ENCODE measurements at regions not wholly inside any gene's neighbourhood (a gene's known extent, or its start where the extent isn't known, plus 50 kb on each side); places are given as distances from the start of the nearest gene placed in this dataset.

- intact Hi-C loops (cut with micrococcal nuclease), result no loop called here
- CTCF ChIA-PET, result interaction anchor here (1.4 kb wide), 1 partner anchor 16 kb away, joined by 4 read pairs; no protein-coding TSS in a partner anchor
- Histone ChIP-seq H3K27me3 (ENCODE audit: control insufficient read depth in 2 of 2, insufficient read depth in 2 of 2, low read length in 2 of 2) (no peaks in the 10 kb centered on the region), H3K9me1 (replicated peaks; ENCODE audit: control insufficient read depth, extremely low read depth, insufficient read depth, low read length) (no peaks in the 10 kb centered on the region), H4K20me1 (replicated peaks; ENCODE audit: control insufficient read depth, extremely low read depth, insufficient read depth, low read length) (no peaks in the 10 kb centered on the region), H3K79me2 (ENCODE audit: control insufficient read depth, insufficient read depth, low read length) (no peaks in the 10 kb centered on the region), H3K9me3 (replicated peaks; ENCODE audit: control insufficient read depth, insufficient read depth, low read length) (no peaks in the 10 kb centered on the region), H3K9ac (replicated peaks; ENCODE audit: extremely low read depth, insufficient read depth, low read length) (no peak overlapping the region), H3K4me3 (replicated peaks in 1 of 3; ENCODE audit: insufficient read depth in 1 of 3, low read depth in 1 of 3, low read length in 3 of 3) (no peak overlapping the region), H3K36me3 (ENCODE audit: control insufficient read depth in 2 of 2, extremely low read depth in 1 of 2, insufficient read depth in 2 of 2, low read length in 2 of 2) (no peaks in the 10 kb centered on the region), H3K27ac (ENCODE audit: insufficient read depth, low read depth, low read length) (no peak overlapping the region), H2AFZ (ENCODE audit: low read depth, low read length) (no peak overlapping the region), H3K4me1 (ENCODE audit: control insufficient read depth, extremely low read depth, insufficient read depth, low read length) (no peaks in the 10 kb centered on the region), H3K4me2 (ENCODE audit: insufficient read depth, low read length) (no peak overlapping the region)
- no peak for FAIRE-seq
- dilution Hi-C loops (cut with MboI; ENCODE audit: extremely low pct_ligation_motif_present, low sequenced_read_pairs), result no loop called here
- TF ChIP-seq GATA2 (IDR thresholded peaks at IDR 0.05; ENCODE audit: insufficient read depth, insufficient read length, low read depth, low read length), result no peak
- TF ChIP-seq MAX (IDR thresholded peaks at IDR 0.05; ENCODE audit: insufficient read depth, insufficient read length), result no peak
- POLR2A ChIA-PET, result no interaction called here
- no TSS peak for BruUV-seq (replicated peaks)
- DNase-seq (ENCODE audit: low read depth, low spot score), result no peak
Measured at GRCh38 chr4:85165808-85166207, 199.3 kb upstream of the WDFY3 start.

GRCh38 chr4:85166318-85166717 lies 199.8 kb upstream of the WDFY3 start:
- TF ChIP-seq MYC (IDR thresholded peaks at IDR 0.05; ENCODE audit: low read depth, low read length), result no peak
- TF ChIP-seq EZH2 (IDR thresholded peaks at IDR 0.05; ENCODE audit: borderline replicate concordance, low read depth, low read length, severe bottlenecking), result no peak
- no peak for TF ChIP-seq MAX (IDR thresholded peaks at IDR 0.05; ENCODE audit: insufficient read depth, insufficient read length)
- TF ChIP-seq CTCF (IDR thresholded peaks at IDR 0.05; ENCODE audit: extremely low read depth in 1 of 2, insufficient read depth in 1 of 2, low read depth in 1 of 2, low read length in 2 of 2), result no peak
- no peak for TF ChIP-seq JUN (IDR thresholded peaks at IDR 0.05; ENCODE audit: borderline replicate concordance, insufficient read depth, insufficient read length, low read depth)
- no peak for TF ChIP-seq FOS (IDR thresholded peaks at IDR 0.05; ENCODE audit: borderline replicate concordance, insufficient read depth, low read length)
- TF ChIP-seq GATA2 (IDR thresholded peaks at IDR 0.05; ENCODE audit: insufficient read depth, insufficient read length, low read depth, low read length), result no peak
- no peak for TF ChIP-seq POLR2A (IDR thresholded peaks at IDR 0.05; ENCODE audit: low read depth, low read length)
- no peaks in the 10 kb centered on the region for H3K36me3 ChIP-seq (ENCODE audit: control insufficient read depth in 2 of 2, extremely low read depth in 1 of 2, insufficient read depth in 2 of 2, low read length in 2 of 2)
- H3K27ac ChIP-seq (ENCODE audit: insufficient read depth, low read depth, low read length), result no peak overlapping the region
- H3K4me1 ChIP-seq (ENCODE audit: control insufficient read depth, extremely low read depth, insufficient read depth, low read length), result no peaks in the 10 kb centered on the region
- CTCF ChIA-PET, result interaction anchor here (1.4 kb wide), 1 partner anchor 17 kb away, joined by 4 read pairs; no protein-coding TSS in a partner anchor
- dilution Hi-C loops (cut with MboI; ENCODE audit: extremely low pct_ligation_motif_present, low sequenced_read_pairs), result no loop called here
- no peaks in the 10 kb centered on the region for H3K9me1 ChIP-seq (replicated peaks; ENCODE audit: control insufficient read depth, extremely low read depth, insufficient read depth, low read length)
- no peak for DNase-seq (ENCODE audit: low read depth, low spot score)
- POLR2A ChIA-PET, result no interaction called here
- no peak overlapping the region for H3K4me3 ChIP-seq (replicated peaks in 1 of 3; ENCODE audit: insufficient read depth in 1 of 3, low read depth in 1 of 3, low read length in 3 of 3)
- no peaks in the 10 kb centered on the region for H3K27me3 ChIP-seq (ENCODE audit: control insufficient read depth in 2 of 2, insufficient read depth in 2 of 2, low read length in 2 of 2)
- H3K79me2 ChIP-seq (ENCODE audit: control insufficient read depth, insufficient read depth, low read length), result no peaks in the 10 kb centered on the region
- no TSS peak for BruUV-seq (replicated peaks)
- no peak overlapping the region for H3K4me2 ChIP-seq (ENCODE audit: insufficient read depth, low read length)
- H3K9me3 ChIP-seq (replicated peaks; ENCODE audit: control insufficient read depth, insufficient read depth, low read length), result no peaks in the 10 kb centered on the region
- H4K20me1 ChIP-seq (replicated peaks; ENCODE audit: control insufficient read depth, extremely low read depth, insufficient read depth, low read length), result no peaks in the 10 kb centered on the region
- intact Hi-C loops (cut with micrococcal nuclease), result no loop called here
- FAIRE-seq, result no peak
- no peak overlapping the region for H2AFZ ChIP-seq (ENCODE audit: low read depth, low read length)
- no peak overlapping the region for H3K9ac ChIP-seq (replicated peaks; ENCODE audit: extremely low read depth, insufficient read depth, low read length)
